GM12891 (cell line): ENCODE measurements at regions not wholly inside any gene's neighbourhood (a gene's known extent, or its start where the extent isn't known, plus 50 kb on each side); places are given as distances from the start of the nearest gene placed in this dataset.

ENCODE experiments used
- POLR2A ChIP-seq: IDR thresholded peaks from 2 replicates; pipeline ENCODE4 v1.6.1; 2011; ENCODE audit warnings: low read depth, low read length, control low read depth
- POLR2AphosphoS5 ChIP-seq: IDR thresholded peaks from 2 replicates; pipeline ENCODE4 v1.6.1; 2011; ENCODE audit warnings: low read depth, low read length, control low read depth
- TAF1 ChIP-seq: IDR thresholded peaks from 2 replicates; pipeline ENCODE4 v1.6.1; 2011; ENCODE audit warnings: low read depth, low read length, control low read depth

DNA sequence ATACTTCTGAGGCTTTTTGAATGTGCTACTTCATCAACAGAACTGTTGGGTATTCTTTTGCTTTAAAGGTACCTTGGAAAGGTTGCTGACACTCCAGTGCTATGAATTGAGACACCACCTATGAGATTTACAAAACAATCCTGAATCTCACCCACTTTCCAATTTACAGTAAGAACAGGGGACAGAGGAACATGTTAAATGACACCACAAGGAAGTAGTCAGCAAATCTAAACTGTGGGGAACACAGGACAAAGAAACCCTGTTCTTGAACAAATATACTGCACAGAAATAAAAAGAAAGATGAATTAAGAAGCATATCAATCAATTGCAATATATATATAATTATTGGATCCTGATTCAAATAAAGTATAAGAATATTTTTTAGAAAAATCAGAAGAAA, 216.7 kb upstream of the ARID1B start:
- no peak for TF ChIP-seq POLR2A
- TF ChIP-seq POLR2AphosphoS5 = no peak
- TF ChIP-seq TAF1 = no peak
